ENCODE measurements at regions not wholly inside any gene's neighbourhood (a gene's known extent, or its start where the extent isn't known, plus 50 kb on each side); places are given as distances from the start of the nearest gene placed in this dataset.
A peak's percentile ranks its signal among the peaks of the same experiment; 100 is the strongest.
"Not testable (repeated sequence)": the region's sequence is repeated elsewhere in the genome, so short reads cannot be mapped to it uniquely, and the experiment has no call there.

DNA sequence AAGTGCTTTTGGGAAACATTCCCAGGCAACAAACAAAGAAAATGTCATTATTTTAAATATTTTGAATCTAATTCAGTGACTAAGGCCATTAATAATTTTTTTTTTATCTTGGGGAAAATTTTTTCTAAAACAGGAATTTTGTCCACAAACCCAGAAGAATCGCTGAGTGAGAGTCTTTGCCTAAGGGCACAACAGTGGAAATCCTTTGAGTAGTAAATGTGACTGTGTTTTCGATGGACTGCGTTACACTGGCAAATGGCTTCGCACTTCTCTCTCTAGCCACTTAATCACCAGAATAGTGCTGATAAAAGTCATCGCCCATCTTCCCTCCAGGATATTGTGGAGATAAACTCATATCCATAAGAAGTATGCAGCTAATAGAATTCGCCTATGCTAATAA lies 430.3 kb upstream of the AKR1E2 start:
- DNase-seq (ENCODE audit: low spot score), result no peak

DNA sequence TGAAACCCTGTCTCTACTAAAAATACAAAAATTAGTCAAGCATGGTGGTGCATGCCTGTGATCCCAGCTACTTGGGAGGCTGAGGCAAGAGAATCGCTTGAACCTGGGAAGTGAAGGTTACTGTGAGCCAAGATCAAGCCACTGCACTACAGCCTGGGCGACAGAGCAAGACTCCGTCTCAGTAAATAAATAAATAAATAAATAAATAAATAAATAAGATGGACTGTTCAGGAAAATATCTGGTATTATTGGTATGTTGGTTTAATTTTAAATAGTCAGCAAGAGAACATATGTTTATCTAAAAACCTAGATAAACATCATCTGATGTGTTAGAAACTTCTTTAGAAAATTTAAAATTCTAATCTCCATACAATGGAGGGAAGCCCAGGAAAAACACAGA lies 431.6 kb upstream of the AKR1E2 start:
- not testable (repeated sequence) for DNase-seq (ENCODE audit: low spot score)

DNA sequence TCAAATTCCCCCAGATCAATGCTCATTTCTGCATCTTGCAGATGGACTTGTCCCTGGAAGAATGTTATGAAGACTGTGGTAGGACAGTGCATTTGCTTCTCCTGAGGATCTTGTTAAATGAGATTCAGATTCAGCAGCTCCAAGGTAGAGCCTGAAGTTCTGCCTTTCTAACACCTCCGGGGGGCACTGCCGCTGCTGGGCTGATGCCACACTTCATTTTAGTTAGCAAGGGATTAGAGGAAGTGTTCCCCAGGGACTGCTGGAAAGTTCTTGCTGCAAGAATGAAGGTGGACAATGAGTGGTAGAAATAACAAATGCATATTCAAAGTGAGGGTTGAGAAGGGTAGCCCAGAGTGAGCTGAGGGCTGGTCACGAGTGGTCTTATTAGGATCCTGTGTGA lies 434.3 kb upstream of the AKR1E2 start:
- no peak for DNase-seq (ENCODE audit: low spot score)

DNA sequence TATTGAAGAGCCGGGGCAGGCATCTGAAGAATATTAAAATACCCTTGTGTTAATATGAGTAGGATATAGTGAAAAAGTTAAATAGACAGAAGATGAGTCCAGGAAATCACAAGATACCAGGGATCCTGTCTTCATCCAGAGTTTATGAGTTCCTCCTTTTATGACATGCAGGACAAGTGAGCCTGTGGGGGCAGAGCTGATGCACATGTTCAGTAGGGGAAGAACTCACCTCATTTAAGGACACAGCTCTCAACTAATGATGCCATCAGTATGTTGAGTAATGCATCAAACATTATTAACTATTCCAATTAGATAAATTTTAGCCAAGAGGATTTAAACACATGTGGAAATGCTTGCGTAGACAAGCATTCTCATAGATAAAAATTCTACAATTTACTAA lies 435.8 kb upstream of the AKR1E2 start:
- no peak for DNase-seq (ENCODE audit: low spot score)

DNA sequence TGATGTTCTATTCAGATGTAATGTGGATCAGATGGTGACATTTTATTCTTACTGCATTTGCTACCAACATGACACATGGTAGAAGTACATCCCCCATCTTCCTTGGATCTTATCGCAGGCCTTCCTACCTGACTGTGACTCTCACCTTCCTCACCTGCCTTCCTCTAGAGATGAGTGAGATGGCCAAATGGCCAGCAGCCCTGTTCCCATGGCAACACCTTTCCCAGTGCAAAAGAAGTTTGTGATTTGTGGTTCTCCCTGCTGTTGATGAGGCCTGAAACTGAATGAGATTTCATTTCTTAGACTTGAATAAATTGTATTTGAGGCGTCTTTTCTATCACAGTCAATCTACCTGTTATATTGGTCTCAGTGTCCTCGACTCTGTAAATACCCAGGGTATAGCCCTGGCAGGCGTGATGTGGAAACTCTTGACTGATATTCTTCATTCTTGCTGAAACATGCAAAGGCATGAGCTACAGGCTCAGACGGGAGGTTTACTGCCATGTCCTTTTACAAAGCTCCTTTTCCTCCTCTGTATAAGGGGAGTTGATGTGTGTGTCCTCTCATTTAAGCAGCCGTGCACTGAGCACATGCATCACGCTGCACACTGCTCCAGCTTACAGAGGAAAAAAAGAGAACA lies 440.7 kb upstream of the AKR1E2 start:
- DNase-seq (ENCODE audit: low spot score), result no peak

DNA sequence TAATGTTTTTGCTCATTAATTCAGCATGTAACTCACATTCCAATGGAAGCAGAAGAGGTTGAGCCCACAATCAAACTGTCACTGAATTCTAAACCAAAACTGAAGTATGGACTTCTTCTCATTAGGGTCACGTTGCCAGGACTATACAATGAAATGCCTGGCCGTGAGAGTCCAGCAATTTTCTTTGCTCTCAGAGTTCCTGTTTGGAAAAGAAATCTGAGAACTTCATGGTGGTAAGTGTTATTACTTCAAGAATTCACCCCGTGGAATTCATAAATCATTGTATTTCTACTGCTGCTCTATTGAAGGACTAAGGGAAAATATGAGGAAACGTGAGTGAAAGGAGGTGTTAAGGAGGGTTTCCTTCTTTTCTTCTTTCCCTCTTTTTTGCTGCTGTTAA lies 441.8 kb upstream of the AKR1E2 start:
- no peak for DNase-seq (ENCODE audit: low spot score)

DNA sequence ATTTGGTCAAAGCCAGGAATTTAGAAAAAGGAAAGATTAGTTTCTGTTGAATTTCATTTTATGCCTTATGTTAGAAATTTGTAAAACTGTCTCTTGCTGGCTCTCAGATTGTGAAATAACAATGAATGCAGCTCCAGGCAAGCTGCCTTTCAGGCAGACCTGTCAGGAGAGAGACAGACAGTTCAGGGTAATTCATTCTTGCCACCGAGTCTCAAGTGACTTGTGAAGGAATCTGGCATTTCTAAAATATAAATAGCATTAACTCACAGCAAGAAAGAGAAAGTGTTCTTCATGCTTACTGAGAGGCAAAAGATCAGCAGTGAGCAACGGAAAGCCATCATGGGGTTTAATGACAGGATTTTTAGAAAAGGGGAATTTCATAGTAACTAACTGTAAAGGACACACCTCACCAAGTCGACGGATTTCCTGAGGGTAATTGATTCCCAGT lies 442.3 kb upstream of the AKR1E2 start:
- no peak for DNase-seq (ENCODE audit: low spot score)

DNA sequence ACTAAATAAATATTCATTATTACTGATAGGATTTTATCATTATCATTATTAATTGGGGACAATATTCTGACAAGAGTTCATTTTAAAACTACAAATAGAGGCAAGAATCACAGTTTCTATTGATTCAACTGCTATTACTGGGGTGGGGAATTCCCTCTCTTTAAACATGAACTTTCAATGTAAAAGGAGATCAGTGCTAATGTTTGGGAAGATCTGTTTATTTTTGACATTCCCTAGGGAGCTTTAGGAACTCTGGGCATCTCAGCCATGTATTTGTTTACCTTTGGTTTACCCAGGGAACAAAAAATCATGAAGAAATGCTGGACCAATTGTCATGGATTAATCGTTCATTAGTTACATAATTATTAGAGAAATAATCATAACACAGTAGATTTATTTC lies 443.2 kb upstream of the AKR1E2 start:
- DNase-seq (ENCODE audit: low spot score), result no peak

DNA sequence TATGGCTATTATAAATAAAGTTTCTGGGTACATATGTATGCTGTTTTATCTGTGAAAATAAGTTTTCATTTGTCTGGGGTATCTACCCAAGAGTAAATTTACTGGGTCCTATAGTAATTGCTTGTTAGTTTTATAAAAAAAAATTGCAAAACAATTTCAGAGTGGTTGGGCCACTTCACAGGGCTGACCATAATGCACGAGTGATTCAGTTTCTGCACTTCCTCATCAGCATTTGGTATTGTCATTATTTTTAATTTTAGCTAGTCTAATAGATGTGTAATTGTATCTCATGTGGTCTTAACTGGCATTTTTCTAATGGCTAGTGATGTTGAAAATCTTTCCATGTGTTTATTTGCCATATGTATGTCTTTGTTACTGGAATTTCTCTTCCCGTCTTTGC lies 452.4 kb upstream of the AKR1E2 start:
- DNase-seq (ENCODE audit: low spot score), result no peak

DNA sequence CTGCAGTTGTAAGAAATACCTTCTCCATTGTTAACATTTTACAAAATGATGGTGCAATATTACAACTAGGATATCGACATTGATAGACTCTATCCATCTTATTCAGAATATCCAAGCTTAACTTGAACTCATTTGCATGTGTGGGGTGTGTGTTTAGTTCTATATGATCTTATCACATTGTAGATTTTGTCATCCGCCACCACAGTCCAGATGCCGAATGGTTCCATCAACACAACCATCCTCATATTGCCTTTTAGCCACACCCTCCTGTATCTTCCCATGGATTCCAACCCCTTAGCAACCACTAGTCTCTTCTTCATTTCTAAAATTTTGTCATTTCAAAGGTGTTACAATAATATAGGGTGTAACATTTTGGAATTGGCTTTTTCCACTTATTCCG lies 452.9 kb upstream of the AKR1E2 start:
- DNase-seq (ENCODE audit: low spot score), result no peak

DNA sequence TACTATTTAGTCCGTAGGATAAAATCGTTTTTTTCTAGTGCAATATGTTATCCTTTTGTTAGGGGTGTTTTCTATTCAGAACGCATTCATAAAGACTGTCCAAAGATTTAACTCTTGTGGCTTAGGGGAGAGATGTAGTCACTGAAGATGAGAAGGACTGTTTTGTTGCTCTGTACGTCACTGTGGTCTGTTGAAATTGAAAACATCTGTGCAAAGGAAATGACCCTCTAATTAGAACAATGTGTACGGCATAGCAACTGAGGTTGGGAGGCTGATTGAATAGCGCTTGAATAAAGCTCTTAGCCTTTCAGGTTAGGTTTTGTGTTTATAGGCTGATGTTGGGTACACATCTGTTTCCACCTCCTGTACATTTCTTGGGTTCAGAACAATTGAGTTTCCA lies 453.4 kb upstream of the AKR1E2 start:
- DNase-seq (ENCODE audit: low spot score), result peak; percentile 75

DNA sequence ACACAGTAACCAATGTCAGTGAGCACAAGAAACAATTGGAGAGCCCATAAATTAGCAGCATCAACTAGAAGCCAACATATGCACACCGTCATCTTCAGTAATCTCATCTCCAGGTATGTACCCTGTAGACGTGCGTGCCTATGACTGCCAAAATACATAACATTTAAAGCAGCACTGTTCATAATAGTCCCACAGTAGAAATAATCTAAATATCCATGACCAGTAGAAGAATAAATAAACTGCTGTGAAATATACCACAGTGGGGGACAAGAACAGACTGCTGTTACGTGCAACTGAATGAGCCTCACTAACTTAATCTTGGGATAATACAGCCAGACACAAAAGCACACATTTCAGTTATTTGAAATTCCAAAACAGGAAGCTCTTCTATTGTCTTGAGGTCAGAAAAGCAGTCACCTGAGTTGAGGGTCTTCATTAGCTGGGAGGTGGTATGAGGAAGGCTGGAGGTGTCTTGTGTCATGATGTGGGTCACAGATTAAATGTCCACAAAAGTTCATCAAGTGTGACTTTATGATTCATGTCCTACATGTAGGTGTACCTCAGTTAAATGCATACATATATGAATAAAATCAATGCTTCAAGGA lies 454.2 kb upstream of the AKR1E2 start:
- DNase-seq (ENCODE audit: low spot score), result no peak

DNA sequence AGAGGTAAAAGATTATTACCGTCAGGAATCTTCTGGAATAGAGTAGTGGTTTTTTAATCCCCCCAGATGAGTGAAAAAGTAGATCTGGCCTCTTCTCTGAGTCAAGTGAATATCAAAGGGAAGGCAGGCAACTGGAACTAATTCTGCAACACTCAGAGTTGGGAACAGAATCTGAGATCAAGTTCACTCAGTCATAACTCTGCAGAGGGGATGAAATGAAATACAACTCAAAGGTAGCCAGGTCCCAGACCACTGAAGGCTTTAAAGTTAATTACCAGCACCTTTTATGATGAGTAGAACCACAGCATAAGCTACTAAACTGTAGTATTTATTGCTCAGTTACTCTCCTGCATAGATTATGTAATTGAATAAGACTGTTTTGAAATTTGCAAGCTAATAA lies 455.6 kb upstream of the AKR1E2 start:
- peak; percentile 58 for DNase-seq (ENCODE audit: low spot score)

DNA sequence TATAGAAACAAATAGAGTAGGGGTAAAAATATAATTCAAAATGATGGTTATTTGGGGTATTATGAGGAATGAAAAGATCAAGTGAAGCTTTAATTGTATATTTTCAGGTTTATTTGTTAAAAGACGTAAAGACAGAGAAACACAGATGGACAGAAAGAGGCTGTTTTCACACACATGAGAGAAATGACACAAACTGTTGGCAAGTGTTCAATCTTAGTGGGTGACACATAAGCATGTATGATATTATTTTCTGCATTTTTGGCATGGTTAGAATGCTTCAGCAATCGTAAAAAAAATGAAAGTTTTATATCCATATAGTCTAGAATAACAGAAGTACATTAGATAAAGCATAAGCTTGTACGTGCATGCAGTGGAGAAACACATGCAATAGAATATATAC lies 464.4 kb upstream of the AKR1E2 start:
- peak; percentile 27 for DNase-seq (ENCODE audit: low spot score)

DNA sequence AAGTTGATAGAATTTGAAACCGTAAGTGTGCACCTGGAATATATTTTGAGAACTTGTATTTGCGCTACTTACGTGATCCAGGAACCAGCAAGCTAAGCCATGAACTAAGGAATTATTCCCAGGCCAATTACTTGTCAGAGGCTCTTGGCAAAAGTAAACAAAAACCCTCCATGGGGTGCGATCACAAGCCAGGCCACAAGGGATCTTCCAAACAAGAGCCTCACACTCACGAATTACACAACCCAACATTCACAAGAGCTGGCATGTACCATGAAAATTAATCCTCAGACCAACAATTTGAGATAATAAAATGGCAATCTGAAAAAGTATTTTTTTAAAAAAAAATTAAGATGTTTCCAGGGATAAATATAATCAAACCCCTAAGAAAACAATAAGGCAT lies 467.0 kb upstream of the AKR1E2 start:
- no peak for DNase-seq (ENCODE audit: low spot score)

DNA sequence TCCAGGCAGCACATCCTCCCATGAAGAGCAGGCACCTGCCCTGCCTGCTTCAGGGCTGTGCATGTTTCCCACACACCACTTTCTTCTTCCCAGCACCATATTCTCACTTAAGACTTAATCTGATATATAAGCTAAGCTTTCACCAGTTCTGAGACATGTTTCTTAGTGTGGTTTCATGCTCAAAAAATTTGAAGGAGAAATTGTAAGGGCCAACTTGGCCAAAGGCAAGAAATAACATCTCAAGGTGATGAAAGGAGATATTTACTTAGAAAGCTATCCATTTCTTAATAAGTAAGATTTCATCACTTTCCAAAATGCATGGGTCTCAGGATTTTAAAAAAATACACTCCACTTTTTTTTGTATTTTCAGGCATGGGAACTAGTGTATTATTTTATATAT lies 468.1 kb upstream of the AKR1E2 start:
- no peak for DNase-seq (ENCODE audit: low spot score)

DNA sequence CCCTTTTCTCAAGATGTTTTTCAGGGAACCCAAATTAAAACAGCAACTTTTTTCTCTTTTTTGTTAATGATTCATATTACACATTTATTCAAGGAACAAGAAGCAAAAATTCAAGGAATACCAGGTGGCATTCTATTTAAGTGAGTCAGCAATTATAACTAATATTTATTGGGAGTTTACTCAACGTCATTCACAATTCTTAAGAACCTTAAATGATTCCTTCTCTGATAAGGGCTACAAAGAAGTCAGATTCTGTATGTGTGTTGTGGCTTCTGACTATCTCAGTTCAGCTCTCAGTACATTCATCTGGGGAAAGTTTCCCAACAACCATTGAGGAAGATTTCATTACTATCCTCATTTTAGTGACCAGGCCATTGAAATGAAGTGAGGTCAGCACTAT lies 470.7 kb upstream of the AKR1E2 start:
- no peak for DNase-seq (ENCODE audit: low spot score)

DNA sequence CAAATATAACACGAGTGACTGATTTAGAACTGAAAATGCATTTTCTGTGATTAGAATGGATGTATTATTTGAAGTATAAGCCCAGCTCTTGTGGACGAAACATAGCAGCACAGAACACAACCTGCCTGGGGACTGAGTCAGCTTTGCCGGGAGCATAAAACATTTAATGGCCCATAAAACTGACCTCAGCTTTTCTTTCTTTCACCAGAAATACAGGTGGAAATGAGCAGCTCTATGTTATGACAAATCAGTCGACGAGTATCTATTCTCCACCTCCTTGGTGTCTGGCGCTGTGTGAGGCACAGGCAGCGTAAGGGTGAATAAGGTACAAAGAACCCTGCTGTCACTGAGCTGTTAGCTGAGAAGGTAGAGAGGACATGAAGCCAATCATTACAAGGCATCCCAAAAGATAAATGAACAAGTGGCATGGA lies 471.6 kb upstream of the AKR1E2 start:
- DNase-seq (ENCODE audit: low spot score), result no peak

DNA sequence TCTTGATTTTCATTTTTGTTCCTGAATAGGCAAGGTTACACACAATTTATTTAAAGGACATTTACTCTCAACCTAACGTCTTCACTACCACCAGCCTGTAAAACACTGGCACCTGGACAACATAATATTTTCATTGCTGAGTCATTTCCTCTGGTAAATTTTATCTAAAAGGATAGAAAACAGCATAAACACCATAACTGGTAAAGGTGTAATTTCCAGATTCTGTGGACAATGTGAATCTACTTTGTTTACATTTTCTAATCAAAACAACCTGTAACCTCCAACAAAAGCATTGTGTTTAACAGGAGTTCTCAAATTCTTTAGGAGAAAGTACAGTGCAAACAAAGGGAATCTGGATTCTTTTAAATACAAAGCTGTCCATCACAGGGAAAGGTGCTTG lies 472.0 kb upstream of the AKR1E2 start:
- peak; percentile 36 for DNase-seq (ENCODE audit: low spot score)

DNA sequence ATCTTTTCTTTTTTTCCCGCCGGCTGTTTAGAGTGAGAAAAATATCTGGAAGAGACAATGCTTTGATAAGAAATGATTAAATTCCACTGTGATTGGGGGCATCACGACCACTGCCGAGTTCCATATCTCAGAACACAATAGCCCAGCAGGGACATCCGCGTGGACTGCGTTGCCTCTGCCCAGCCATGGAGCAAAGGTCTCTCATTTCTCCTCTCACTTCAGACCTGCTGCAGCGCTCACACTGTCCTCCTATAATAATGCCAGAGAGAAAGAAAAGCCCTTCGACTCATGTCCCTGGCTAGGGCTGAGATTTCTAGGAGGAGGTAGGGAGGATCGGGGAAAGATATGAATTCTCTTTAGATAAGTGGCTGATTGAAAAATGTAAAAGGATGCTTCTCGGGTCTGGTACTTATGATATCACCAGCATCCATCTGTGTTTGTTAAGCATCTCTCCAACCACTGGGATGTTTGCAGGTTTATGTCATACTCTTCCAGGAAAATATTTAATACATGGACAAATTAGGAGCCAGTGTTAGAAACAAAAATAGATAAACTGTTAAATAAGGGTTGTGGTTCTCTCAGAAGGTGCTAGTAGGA lies 472.9 kb upstream of the AKR1E2 start:
- peak; percentile 59 for DNase-seq (ENCODE audit: low spot score)

DNA sequence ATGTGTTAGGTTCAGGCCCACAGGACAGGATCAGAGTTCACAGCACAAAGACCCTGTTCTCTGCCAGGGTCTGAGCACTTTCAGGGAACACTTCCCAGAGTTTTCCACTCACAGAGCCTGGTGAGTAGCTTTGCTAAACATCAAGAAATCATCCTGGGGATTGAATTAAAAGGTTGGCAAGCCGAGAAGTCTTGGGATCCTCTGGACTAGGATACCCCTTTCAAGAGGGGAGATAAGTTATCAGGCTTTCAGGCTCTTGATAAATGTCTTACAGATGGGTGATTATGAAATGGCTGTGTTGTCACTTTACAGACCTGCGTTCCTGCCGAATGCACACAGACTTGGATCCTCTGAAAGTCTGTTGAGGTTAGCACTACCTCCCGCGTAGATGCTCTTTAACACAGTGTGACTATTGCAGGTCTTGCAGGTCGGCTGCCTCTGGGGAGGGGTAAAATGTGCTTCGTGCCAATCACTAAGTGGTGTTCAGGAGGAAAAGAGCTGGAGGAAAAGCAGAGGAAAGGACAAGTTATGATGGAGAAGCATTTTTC lies 473.5 kb upstream of the AKR1E2 start:
- peak; percentile 94 for DNase-seq (ENCODE audit: low spot score)

DNA sequence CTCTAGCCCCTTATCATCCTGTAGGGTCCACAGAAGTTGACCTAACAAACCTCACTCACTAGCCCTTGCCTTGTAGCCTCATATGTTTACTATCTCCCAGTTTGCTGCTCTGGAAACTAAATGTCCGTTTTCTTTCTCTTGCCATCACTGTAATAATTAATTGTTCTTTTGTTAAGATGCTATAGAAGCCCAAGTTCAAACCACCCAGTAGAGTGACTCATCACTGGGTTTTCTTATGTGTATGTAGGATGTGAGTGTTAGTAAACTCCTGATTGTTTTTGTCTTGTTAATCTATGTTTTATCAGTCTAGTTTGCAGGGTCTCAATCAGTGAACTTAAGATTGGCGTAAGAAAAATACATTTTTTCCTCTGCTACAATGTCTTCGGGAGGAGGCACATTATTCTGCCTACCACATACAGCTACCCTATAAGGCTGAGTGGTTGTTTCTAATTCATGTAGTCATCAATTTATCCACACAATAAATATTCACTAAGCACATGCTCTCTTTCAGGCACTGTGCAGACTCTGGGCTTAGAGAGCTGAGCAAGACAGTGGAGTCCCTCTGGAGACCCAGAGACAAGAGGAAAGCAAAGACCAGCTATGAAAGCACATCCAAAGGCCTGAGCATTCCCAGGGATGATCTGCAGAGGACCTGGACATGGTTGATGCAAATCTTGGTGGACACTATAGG lies 474.1 kb upstream of the AKR1E2 start:
- DNase-seq (ENCODE audit: low spot score), result no peak

DNA sequence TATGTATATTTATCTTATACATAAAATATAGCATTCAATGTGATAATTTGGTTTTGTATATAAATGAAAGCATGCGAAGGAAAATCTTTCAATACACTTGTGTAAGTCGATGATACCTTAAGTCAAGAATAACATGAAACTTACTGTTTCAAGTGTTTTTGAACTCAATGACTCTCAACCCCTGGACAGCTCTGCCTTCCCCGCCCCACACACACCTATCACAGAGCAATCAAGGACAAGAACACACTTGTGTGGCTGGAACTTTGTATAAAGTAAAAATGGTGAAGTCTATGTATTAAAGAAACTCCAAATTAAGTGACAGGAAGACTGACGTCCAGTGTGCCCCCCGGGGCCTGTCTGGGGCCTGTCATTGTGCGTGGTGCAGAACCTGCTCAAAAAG lies 478.6 kb upstream of the AKR1E2 start:
- no peak for DNase-seq (ENCODE audit: low spot score)

All from umbilical cord (tissue), 1 donor.